Activated CD4-positive, alpha-beta T cell treated with anti-CD3 and anti-CD28 coated beads, Interleukin-2, Interleukin-4, amounts not matched to agents 100 ng/mL and 50 ng/mL, durations not matched to agents 16 hours and 8 hours (primary cell): ENCODE measurements at regions not wholly inside any gene's neighbourhood (a gene's known extent, or its start where the extent isn't known, plus 50 kb on each side); places are given as distances from the start of the nearest gene placed in this dataset.
A peak's percentile ranks its signal among the peaks of the same experiment; 100 is the strongest.
"Not testable (repeated sequence)": the region's sequence is repeated elsewhere in the genome, so short reads cannot be mapped to it uniquely, and the experiment has no call there.

Experiments used
- DNase-seq: peaks from one replicate; pipeline ENCODE4 v3.0.0-alpha.2; 2020; ENCODE audit warnings: low spot score

DNA sequence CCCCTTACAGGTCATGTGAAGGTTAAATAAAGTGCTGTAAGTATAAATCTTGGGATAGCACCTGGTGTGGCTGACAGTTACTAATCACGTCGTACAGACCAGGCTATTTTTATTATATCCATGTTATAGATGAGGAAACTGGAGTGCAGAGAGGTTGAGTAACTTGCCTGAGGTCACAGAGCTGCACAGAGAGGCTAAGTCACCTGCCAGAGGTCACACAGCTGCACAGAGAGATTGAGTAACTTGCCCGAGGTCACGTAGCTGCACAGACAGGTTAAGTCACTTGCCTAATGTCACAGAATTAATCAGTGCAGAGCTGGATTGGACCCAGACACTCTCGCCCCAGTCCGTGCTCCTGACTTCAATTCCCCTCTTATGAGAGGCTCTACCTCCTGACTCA is 171.5 kb downstream of the NUP210 start:
- DNase-seq, result no peak

DNA sequence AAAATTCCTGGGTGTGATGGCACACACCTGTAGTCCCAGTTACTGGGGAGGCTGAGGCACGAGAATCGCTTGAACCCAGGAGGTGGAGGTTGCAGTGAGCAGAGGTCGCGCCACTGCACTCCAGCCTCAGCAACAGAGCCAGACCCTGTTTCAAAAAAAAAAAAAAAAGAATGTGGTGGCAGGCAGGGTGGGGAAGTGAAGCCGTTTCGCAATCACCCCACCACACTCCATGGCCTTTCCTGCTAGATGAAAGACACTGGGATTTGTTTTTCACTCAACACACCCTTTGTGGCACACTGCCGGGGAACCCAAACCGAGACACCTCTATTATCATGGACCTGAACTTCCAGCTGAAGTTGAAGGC is 172.4 kb upstream of the IQSEC1 start:
- no peak for DNase-seq

DNA sequence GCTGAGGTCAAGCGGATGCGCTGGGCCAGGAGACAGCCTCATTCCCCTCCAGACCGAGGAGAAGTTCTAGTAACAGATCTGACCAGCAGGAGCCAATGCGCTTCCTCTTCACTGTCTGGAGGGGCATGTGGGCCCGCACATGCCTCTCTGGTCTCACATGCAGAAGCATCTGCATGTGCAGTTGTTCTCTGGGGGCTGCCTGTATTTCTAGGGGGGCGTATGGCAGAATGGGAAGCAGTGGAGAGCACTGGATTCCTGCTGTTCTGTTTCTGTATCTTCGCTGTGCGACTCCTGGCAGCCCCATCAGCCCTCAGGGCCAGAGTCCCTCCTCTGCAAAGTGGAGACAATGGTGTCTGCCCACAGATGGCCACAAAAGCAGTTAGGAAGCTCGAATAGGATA is 170.4 kb upstream of the IQSEC1 start:
- DNase-seq, result no peak

DNA sequence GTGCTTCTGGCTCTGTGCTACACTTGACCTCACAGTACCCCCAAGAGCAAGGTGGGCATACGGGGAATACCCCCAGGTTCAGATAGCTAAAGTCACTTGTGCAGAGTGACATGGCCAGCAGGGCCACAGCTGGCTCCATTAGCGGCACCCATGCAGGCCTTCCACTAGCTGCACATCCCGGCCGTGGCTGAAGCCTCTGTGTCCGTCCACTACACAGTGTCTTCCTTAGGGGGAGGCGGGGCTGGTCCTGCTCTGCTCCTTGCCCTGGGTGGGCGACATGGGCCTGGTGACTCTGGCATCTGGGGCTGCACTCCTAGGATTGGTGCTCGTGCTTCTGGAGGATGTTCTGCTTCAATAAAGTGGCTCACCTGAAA is 169.1 kb upstream of the IQSEC1 start:
- DNase-seq, result no peak

DNA sequence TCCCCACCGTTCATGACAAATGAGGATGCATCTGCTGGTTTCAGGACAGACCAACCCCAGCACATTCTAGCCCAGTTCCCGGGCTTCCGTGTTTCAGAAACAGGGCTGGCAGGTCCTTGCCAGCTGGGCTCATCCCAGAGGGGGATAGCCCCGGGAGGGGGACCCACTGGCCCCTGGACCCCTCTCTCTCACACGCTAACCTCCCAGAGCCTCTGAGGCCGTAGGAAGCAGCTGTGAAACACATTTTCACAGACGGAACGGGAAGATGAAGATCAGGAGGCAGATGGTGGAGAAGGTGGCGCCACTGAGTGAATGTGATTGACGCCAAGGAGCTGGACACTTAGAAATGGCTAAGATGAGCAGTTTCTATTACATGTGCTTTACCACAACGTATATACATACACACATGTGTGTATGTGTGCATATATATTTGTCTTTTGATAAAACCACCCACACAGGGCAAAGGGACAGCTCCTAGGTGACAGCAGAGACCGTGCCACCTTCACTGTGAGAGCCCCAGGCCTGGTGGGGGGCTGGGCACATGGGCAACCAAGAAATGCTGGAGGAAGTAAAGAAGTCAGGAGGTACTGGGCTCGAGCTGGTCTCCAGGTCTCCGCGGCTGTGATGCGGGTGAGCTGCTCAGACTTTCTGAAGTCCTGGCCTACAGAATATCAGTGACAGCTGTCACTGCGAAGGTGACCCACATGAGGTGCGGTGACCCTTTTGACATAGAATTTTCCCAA is 168.6 kb upstream of the IQSEC1 start:
- DNase-seq, result no peak

DNA sequence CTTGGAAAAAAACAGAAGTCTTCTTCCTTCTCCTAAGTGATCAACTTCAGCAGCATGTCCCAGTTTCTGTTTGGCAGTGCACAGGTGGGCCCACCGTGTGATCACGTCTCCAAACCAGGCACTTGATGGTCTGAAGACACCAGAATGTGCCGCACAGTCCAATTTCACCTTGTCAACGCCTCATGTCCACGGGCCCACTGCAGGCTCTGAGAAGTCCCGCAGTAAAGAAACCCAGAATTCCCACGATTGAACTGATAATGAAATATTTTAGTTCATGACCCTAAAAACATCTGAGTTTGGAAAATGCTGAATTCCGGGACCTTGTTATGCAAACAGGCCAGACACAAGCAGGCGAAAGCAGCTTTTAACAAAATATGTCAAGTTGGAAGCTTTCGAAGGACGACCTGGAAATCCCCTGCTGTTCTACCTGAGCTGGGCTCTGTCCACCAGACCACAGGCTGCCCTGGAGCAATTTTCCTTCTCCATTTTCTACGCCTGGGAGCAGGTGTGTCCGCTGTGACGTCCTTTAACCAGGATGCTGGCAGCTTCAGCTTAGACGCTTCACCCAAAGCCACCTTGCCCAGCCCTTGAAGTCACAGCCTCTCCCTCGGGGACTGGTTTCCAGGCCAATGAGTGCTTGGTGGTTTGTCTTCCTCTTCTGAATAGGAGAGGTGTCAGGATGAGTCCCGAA is 167.8 kb upstream of the IQSEC1 start:
- DNase-seq, result no peak

DNA sequence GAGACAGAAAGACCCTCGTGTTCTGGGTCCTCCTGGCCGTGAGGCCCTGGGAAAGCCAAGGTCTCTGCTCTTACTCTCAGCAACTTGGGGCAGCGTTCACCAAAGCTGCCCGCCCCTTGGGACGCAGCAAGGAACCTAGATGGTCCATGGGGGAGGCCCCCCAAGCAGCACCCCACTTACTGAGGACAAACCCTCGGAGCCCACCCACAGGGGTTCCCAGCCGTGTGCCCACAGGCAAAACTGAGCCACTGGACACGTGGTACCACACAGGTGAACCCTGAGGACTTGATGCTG is 166.2 kb upstream of the IQSEC1 start:
- DNase-seq, result no peak

DNA sequence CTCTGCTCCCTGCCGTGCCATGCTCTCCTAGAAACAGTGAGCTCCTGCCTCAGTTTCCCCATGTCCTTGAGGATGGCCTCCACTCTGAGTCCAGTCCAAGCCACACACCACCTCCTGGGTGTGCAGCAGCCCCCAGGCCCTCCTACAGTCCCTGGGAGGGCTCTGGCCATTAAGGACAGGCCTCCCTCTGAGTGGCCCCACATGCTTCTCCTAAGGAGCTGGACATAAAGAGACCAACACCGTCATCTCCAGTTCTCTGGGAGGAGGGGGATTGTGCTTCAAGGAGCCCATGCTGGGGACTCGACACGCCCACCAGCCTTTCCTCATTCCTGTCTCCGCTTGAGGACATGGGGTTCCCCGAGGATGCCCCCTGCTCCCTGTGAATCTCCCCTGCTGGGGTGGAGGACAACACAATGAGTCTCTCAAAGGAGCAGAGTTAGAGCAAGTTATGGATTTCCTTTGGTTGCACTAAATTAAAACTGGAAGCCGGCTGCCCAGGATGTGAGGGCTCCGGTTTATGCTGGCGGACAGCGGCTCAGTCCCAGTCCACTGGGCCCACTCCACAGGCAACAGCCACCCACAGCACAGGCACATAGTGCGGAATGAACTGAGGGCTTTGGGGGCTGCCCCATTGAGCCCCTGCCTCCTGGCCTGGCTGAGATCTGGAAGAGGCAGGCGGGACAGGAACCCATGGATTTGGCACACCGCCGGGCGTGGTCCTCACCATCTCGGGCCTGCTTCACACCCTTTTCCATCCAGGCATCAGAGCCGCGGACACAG is 165.6 kb upstream of the IQSEC1 start:
- DNase-seq, result no peak

DNA sequence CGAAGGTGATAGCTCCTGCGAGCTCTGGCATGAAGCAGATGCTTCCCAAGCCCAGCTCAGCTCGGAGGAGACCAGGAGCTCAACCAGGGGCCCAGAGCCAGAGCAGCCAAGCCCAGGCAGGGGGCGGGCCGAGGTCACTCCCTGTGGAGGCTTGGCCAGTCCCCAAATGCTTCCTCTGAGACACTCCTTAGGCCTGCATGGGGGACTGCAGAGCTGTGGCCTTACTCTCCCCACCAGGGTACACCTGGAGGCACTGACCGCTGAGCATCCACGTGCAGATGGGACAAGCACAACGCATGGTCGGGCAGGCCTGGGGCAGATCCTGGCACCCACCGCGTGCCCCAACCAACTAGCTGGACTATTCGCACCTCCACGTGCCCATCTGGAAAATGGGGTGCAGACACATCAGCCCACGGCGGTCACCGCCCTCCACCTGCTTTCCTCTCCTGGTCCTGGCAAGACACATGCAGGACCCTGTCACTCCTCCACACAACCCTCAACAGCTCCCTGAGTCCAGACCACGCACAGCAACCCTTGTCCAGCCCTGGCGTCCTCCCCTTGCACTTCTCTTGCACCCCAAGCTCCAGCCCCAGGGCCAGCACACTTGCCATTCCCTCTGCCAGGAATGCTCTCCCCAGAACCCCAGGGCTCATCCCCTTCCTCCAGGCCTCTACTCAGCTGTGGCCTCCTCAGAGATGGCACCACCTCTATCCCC is 164.7 kb upstream of the IQSEC1 start:
- no peak for DNase-seq

DNA sequence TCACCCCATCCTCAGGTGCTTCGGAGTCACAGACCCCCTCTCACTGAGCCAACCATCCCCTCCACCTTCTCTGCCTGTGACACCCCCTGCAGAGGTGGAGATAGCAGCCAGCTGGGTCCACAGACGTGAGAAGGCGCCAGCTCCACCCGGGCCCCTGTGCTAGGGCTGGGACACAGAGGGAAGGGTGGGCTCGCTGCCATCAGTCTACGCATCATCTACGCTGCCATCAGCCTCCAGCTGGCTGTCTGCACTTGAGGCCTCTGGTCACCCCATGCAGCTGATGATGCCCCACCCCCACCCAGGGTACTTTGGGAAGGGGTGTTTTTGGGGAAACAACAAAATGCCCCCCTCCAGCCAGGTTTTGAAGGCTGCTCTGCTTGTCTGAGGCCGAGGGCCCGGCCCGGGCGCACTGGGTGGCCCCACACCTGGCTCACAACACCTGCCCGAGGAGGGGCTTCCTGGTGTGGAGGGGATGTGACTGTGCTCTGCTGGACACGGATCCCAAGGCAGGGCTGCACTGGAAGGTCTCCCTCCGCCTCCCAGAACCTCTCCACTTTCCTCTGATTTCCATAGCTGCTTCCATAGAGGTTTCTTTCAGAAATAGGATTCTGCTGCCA is 163.4 kb upstream of the IQSEC1 start:
- no peak for DNase-seq

DNA sequence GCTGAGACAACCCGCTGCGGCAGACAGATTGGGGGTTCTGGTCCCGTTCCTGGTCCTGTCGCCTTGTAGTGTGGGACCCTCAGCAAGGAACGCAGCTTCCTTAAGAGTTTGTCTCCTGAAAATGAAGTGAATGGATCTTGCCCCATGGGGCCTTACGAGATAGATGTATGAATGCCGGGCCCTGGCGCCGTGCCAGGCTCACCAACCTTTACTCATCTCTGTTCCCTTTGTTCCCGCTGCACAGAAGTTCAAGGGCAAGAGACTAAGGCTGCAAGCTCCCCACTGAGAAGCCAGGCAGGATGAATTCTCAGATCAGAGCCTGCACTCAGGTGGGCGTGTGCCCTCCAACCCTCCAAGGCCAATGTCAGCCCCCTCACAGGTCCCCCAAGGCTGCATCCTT is 162.7 kb upstream of the IQSEC1 start:
- no peak for DNase-seq

DNA sequence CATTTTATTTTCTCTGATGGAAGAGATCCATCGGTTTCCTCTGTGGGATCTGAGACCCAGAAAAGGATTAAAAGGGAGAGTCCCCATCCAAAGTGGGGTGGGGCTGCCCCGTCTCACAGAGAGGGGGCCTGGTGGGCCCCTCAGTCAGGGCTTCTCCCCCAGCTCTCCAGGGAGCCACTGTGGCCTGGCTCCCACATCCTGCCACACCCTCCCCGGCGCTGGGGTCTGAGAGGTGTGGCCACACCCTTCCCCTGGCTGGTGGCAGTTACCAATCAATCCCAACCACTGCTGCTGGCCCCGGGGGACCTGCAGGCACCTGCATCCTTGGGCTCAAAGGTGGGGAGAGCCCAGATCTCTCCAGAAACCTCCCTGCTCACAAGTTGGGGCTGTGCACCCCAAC is 161.8 kb upstream of the IQSEC1 start:
- DNase-seq, result no peak

DNA sequence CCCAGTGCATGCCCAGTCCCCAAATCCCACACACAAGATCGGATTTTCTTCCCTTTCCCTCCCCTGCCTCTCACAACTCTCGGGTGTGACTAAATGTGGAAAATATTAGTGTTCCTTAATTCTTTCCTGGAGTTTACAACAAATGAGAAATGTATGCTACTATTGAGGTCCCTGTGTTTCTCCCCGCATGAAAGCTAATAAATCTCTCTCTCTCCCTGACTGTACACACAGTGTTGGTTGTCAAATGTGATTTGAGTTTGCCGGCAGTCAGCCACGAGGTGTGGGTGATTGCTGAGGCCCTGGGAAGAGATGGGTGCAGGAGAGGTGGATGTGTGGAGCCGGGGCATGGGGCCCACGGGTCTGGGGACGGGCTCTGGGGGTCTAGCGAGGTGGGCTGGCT is 161.4 kb upstream of the IQSEC1 start:
- no peak for DNase-seq

DNA sequence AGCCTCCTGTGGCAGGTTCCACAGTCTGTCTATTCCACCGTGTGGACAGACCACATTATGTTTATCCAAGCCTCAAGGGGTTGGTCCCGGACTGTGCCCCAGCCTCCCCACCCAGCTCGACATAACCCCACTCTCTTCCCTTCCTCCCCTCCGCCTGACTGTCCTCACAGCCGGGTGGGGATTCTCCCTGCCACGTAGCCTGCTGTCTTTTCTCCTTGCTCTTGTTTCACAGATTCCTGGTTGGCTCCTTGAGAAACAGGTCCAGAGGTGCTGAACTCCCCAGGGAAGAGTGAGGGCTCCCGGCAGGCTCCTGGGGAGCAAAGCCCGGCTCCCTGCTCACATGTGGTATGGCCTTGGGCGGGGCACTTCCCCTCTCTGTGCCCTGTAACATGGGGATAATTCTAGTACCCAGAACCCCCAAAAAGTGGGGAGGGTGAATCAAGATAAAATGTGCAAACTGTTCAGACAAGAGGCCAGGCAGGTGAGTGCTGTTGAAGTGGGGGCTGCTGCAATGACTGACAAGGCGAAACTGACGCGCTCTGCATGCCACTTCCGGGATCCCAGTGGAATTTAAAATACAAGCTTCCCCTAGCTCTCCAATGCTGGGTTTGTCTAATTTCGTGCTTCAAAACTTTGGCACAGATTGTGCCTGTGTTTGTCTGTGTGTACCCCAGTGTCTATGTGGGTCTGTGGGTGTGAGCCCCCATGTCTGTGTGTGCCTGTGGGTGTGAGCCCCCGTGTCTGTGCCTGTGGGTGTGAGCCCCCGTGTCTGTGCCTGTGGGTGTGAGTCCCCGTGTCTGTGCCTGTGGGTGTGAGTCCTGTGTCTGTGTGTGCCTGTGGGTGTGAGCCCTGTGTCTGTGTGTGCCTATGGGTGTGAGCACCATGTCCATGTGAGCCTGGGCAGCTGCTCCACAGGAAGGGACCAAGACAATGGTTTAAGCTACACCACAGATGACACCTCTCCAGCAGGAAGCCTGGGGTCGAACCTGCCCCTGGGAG is 160.6 kb upstream of the IQSEC1 start:
- DNase-seq, result no peak

DNA sequence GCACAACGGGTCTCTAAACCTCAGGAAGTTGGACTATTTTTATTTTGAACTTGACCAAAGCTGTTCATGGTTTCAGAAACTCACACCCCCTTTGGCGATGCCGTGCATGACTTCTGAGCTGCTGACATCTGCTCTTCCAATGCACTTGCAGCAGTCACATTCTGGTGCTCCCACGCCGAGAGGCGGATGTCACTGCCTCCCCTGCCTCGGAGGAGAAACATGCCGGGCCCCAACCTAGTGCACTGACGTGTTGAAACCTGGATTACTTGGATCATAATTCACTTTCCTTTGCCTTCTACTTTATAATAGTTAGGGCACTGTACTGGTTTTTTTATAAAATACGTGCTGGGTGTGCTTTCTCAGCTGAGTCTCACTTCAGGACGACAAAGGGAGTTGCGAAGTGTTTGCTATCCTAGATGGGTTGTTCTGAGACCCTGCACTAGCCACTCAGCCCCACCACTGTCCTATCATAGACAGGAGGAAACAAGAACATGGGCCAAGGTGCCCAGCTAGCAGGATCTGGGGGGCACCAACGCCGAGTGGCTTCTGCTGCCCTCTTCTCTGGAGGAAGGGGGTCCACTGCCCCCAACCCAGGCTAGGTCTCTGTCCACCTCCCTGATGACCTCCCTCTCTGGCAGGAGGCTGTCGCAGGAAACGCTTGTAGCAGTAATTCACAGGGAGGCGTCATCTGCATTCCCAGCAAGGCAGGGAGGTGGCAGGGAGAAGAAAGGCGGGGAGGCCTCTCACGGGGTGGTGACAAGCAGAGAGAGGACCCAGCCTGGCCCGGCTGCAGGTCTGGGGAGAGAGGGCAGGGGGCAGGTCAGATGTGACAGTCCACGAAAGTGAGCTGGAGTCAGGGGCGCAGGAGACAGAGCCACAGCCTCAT is 158.8 kb upstream of the IQSEC1 start:
- DNase-seq, result no peak

DNA sequence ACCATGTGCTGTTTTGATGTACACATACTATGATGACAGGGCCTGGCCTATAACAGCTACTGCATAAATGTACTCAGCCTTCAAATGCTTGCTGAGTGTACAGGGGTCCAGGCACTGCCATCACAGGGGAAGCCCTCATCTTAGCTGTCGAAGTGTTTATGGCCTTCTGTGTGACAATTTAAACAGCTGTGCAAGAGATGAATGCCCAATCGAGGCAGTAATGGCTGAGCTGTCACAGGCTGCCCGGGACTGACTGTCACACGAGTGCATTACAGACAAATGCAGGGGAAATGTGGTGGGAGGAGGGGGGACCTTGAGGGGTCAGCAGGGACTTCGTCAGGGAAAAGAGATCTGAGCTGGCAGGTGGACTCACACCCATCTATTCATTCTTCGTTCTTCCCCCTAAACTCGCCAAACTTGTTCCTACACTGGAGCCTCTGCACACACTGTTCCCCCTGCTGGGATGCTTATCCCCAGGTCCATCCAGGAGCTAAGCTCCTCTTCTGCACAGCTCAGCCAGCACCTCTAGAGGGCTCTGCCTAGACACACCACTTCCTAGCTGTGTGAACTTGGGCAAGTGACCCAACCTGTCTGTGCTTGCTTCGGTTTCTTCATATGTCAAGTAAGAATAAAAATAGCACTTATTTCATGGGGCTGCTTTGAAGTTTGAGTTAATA is 156.2 kb upstream of the IQSEC1 start:
- peak; percentile 19 for DNase-seq

DNA sequence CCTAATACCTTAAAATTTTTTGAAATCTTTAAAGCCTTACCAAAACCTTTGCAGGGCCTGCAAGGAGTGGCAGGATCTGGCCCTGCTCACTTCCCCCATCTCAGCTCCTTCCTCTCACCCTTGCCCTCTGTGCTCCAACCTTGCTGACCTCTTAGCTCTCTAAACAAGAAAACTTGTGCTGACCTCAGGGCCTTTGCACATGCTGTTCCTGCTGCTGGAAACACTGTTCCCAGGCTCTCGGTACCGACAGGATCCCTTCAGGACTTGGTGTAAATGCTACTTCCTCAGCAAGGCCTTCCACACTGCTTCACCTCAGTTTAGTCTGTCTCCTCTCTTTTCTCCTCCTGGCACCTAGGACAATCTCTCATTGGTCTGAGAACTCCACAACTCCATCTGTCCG is 155.4 kb upstream of the IQSEC1 start:
- DNase-seq, result no peak

DNA sequence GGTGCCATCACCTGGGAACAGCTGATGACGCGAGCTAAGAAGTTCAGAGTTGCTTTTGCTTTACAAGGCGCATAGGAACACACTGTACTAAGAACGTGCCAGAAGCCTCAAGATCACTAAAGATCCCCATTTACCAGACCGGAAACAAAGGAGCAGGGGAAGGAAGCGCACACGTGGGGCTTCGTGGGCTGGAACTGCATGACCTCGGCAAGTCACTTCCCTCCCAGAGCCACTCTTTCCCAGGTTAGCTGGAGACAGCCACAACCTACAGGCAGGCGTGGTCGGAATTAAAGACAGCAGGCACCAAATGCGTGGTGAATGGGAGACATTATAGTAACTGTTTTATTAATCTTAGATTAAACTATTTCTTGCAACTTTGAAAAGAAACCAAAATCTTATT is 154.9 kb upstream of the IQSEC1 start:
- not testable (repeated sequence) for DNase-seq

DNA sequence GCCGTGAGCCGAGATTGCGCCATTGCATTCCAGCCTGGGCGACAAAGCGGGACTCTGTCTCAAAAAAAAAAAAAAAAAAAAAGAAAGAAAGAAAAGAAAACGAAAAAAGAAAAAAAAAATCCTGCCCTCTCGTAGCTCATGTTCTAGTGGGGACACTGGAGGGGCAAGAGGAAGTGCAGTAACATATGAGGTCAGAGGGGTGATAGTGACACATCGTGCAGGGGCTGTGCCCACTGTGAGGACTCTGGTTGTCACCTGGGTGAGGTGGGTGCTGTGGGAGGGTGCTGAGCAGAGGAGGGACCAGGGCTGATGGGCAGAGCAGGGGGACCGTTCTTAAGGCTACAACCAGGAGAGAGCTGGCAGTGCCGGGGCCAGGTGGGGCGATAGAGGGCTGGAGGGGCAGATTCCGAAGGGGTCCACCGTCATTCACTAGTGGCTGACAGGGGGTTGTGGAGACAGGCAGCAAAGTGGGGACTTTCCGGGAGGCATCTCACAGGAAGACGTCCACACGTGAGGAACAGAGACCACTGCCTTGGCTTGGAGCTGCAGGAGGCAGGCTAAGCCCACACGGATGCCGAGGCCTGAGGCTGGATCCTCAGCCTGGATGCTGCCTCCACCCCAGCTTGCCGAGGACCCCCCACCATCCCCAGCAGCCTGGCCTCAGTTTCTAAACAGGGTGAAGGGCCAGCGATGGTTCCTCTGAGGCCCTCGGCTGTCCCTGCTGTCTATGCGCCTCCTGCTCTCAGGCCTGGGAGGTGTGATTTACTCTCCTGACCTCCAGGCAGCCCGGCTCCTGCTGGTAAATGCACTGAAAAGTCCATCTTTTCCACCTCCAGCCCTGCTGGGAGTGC is 154.3 kb upstream of the IQSEC1 start:
- no peak for DNase-seq
